Lung microvascular endothelial cell (primary cell): ENCODE measurements at regions not wholly inside any gene's neighbourhood (a gene's known extent, or its start where the extent isn't known, plus 50 kb on each side); places are given as distances from the start of the nearest gene placed in this dataset.

Source experiments
- DNase-seq, 2 donors: peaks; one replicate each; pipeline versions ENCODE4 v3.0.0 to v3.0.0-alpha.2; 2010; ENCODE audit warnings: low read depth in 2 of 2

DNA sequence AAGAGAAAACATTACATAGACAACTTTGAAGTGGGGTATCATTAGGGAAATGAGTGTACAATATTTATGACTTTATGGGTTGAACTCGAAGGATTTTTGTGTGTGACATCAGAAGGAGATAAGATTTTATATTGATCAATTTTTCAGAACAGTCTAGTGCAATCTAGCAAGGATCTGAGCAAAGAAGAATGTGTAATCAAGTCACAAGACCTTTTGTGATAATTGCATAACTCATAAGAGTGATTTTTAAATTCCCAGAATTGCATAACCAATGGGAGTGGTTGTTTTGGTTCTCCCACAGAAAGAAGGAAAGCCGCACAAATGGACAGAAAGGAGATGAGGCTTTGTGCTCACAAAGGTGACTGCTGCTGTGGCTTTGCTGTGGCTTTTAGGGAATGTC is 441.8 kb upstream of the FLRT2 start:
- no peak for DNase-seq

DNA sequence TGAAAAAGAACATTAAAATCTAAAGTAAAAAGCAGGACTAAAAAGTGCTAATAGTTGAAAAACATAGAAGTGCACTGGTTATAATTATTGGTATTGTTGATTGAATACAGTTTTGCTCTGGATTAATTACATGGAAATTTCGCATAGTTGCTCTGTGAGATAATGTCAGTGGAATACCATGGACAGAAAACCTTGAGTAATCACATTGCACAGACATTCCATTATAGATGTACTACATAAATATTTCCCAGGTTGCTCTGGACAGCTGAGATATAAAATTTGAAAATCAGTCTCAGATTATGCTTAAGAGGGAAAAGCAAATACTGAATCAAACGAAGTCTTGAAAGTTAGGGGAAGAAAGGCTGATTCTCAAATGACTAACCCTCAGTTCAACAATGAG is 439.3 kb upstream of the FLRT2 start:
- no peak for DNase-seq

DNA sequence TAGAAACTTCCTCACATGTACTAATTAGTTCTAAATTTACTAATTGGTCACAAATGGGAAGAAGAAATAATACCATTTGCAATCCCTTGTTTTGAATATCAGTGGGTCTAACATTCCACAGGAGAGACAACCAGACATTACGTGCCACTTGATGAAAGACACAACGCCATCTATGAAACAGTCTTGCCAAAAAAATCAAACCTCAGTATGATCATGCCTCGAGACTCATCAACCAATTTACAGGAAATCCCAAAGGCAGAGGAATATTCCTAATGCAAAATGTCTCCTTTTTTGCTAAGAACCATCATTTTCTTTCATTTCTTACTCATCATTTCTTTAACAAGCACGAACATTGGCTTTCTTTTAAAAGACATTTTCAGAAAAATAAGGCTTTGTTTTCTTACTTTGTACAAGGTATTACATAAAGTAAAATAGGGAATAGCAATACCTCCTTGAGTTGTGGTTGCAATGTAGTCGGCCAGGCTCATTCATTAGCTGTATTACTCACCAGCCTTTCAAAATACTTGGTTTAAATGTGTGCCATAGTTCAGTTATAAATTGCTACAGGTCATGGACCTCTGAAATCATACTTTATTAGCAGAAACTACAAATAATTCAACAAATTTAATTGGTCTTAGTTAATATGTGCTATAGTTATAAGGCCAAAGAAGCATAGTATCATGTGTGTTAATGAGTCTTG is 436.2 kb upstream of the FLRT2 start:
- no peak for DNase-seq

DNA sequence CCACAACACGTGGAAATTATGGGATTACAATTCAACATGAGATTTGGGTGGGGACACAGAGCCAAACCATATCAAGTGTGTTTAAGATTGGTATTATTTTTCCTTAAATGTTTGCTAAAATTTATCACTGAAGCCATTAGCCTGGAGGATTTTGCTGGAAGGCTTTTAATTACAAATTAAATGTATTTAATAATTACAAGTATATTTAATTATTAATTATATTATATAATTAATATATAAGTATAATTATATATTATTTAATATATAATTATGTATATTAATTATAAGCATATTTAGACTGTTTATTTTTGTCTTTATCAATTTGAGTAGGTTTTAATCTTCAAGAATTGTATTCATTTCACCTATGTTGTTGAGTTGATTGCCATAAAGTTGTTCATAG is 427.4 kb upstream of the FLRT2 start:
- no peak for DNase-seq

DNA sequence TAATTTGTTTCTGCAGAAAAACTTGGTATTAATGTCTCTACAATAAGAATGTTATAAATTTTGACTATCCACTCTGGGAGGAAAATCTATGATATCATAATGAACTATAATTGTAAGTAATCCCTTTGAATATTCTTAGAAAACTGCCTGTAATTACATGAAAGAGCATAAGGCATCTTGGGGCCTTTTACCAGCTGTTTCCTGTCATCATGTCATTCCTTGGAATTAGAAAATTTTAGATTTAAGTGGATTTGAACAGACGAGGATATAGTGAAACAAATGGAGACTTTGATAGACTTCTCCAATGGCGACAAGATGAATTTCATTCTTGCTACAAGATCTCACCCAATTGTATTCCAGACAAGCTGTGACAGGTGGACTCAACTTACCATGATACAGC is 423.4 kb upstream of the FLRT2 start:
- no peak for DNase-seq

DNA sequence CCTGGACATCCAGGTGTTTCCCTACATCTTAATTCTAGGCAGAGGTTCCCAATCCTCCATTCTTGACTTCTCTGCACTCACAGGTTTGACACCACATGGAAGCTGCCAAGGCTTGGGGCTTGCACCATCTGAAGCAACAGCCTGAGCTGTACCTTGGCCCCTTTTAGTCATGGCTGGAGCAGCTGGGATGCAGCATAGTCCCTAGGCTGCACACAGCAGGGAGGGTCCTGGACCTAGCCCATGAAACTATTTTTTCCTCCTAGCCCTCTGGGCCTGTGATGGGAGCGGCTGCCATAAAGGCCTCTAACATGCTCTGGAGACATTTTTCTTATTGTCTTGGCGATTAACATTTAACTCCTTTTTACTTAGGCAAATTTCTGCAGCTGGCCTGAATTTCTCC is 417.2 kb upstream of the FLRT2 start:
- no peak for DNase-seq

DNA sequence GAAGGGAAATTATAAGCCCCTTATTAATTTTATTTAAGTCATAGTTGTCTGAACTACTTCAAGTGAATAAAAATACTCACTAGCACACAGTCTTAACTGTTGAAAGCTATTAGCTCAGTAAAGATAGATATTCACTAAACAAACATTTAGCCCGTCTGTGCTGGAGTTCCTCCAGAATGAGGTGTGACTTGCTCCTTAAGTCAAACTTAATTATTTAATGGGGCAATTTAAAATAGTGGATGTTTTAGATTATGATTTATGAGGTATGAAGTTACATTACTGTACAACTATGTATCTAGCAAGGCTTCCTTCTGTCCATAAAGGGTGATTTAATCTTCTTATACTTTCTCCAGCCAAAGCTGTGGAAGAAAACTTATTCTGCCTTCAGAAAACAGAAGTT is 414.0 kb upstream of the FLRT2 start:
- no peak for DNase-seq

DNA sequence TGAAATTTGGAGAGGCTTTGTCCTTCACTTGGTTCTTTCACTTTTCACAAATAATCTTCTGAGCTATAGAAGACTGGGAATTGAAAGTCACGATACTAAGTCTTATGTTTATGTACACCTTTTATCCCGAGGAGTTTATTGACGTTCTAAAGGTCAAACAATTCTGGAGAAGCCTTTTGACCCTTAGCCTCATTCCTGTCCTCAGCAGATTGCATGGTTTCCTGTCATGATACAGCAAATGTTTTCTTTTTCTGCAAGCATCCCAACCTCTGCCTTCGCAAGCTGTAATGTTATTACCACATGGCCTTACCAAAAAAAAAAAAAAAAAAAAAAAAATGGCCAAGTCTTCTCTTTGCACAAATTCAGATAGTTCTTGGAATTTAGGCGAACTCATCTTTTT is 411.7 kb upstream of the FLRT2 start:
- DNase-seq, result no peak

DNA sequence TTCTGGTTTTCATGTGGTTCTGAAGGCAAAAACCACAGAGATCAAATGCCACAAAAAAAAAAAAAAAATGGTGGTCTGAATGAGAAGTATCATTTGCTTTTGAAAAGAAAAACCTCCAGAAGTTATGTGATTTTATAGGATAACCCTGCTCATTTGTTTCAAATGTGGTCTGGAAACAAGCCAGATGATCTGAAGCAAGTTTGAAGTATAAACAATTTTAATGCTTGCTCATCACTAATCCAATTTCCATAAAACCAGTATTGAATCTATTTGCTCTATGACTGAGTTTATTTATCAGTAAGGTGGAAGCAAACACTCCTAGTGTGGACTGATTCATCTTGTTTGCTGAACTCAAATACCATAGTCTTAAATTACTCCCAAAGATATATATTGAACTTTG is 407.3 kb upstream of the FLRT2 start:
- peak in 1 of 2 donors; percentile 29 for DNase-seq

DNA sequence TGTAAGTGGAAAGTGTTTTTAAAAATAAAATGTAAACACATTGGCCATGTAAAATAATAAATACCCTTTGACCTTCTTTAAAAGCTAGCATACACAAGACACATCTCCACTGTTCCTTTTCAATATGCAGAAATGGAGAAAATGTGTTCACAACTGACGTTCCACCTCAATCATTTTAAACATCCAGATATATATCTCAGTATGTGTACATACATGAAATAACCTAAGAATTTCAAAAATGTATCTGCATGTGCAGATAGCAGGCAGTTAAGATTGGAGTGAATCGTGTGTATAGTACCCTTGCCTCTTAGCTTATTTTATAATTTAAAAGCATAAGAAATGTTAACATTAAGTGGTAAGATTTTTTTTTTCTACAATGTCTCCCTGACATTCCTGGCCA is 406.2 kb upstream of the FLRT2 start:
- DNase-seq, result no peak

DNA sequence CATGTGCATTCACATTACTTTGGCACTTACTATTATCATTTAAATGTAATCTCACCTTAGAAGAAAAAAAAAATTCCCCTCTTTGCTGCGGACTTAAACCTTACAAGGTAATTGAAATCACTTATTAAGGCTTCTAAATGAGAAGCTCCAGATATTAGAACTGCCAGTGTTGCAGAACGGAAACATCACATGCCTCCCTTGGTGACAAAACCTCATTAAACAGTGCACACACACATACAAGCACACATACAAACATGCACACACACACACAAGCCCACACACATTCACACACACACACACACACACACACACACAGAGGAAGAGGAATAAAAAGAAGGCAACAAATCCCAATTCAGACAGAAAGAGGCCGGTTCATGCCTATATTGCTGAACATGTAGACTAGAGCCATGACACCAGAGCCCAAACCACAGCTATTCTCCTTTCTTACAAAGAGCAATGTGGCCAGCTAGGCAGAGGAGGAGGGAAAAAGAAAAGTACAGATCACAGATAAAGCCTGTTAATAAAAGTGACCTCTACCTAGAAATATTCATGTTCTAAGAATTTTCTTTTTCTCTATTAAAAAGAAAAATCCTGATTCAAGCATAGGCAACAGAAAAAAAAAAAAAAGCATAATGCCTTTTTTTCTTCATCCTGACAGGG is 405.2 kb upstream of the FLRT2 start:
- no peak for DNase-seq

DNA sequence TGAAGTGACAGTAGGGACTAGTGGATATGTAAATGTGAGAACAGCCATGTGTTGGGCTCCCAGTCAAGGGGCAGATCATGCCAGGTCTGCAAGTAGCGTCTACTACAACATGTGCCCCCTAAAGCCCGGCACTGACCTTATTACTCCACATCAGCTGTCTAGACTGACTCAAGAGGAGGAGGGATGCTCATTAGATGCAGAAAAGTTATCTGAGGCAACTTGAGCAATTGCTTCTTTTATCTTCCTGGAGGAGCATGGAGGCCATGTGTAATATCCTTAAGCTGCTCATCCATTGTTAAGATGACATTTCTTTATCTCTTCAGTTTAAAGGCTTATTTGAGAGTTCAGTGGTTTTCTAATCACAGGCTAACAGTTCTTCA is 404.7 kb upstream of the FLRT2 start:
- no peak for DNase-seq

DNA sequence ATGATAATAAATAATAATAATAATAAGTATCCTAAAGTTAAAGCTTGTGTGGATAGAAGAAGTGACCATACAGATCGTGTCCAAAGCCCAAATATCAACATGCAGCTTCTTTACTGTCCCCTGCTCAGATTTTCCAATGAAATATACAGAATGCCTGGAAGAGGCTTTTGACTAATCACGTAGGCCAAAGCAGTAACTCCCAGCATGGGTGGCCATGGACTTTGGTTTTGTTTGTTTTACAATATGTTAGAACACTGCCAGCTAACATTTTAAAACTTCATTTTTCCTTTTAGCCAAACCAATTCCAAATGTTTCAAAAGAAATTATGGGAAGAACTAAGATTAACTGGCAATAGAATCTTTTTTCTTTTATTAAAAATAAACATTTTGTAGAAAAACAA is 400.0 kb upstream of the FLRT2 start:
- no peak for DNase-seq

DNA sequence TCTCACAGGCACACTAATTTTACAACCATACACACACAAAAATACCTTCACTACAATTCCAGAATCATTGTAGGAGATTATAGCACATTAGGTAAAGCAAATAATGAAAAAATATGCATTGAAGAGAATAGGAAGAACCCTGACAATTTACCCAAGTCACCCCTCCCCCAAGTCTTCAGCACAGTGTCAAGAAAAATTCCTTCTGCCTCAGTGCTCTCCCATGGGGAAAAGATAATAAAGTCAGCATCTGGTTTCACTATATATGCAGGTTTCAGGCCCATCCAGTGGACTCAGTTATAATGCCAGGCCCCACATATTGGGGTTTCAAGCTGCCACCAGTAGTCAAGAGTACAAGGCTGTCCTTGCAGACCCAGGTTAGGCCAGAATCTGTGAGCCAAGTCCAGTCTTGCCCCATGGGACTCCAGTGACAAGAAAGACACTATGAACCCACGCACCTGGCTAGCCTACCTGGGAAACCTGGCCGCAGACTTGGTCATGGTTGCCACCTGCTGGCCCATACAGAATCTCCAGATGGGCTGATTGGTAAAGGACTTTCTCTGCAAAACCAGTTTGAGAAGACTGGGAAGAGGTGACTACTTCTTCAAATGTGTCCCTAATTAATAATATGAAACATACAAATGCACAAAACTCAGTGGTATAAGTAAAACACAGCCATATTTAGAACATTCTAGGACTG is 398.6 kb upstream of the FLRT2 start:
- no peak for DNase-seq

DNA sequence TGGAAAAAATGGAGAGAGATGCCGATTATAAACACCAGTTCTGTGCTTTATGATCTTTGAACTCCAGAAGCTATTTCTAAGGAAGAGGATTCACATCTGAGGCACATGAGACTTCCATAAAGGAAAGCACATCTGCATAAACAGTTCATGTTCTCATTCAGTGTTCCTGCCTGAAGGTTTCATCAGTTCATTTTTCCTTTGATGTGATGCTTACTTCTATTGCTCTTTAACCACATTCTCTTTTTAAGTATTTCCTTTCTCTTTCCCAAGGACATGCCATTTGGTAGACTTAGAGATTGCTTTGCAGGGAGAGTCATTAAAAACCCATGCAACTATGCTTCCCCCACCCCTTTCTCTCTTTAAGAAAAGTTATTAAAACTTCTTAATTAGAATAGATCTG is 387.0 kb upstream of the FLRT2 start:
- no peak for DNase-seq

DNA sequence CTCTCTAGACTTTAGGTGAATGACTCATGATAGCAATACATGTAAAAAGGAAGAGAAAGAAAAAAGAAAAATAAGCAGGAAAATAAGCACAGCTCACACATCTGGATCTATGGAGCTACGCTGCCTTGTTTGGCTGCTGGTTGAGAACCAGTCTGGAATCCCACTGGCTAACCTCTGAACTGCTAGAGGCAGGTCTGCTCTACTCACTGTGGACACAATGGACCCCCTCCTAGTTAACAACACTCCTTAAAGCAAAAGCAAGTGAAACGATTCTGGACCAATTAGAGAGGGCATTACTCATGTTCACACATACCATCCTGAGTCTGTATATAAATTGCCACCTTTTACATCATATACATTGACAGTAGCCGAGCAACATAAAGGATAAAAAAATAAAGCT is 383.2 kb upstream of the FLRT2 start:
- no peak for DNase-seq

DNA sequence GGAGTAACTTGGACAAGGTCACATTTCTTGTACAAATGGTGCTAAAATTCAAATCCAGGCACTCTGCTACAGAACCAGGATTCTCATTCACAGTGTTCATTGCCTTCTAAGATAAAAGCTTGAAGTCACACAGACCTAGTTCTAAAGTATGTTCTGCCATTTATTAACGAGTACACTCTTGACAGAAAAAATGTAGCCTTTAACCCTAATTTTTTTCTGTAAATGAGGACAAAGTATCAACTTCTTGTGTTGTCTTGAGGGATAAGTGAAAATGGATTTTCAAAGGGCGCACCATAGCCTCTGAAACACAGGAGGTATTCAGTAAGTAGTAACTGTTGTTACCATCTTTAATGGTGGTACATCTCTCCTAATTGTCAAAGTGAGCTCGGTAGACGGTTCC is 379.8 kb upstream of the FLRT2 start:
- no peak for DNase-seq

DNA sequence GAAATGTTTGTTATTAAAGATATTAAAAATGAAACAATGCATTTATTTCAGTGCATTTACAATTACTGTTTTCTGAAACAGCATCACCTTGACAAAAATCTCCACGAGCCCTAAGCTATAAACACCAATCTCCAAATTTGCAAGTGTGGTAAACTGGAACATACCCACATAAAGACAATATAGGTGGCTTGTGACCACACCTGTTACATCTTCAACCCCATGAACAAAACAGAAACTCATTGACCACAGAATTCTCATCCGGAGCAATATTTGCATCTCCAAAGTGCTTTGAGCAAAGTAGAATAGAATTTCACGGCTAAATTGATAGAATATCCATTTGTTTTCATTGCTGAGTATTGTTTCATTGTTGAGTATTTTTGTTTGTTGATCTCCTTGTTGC is 375.2 kb upstream of the FLRT2 start:
- DNase-seq, result no peak

DNA sequence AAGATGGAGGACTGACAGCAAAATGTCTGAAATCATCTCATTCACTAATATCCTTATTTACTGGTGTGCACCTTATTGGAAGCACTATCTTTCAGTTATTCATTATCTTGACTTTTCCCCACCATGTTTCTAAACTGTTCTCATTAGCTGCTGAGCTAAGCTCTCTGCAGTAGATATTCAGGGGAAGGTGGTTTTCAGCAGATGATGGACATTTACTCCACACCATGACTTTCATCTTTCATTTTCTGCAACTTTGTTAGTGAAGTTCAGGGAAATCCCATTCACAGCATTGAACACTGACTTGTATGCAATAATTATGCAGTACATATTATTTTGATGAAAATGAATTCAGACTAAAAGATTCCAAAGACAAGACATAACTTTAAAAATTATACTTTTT is 373.6 kb upstream of the FLRT2 start:
- DNase-seq, result no peak

DNA sequence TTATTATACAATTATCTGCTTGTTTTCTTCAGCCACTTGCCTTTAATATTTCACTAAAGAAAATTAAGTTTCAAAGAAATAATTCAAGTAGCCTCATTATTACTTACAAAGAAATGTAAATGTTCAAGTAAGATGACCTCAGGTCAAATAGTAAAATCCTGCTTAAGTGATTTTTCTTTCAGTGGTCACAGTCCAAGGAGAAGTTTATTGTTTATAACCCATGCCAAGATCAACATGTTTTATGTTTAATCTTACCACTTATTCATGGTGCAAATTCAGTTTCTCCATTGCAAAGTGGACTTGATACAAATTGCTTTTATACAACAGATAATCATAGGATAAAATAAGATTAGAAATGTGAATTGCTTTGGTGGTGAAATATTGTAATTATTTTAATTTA is 370.2 kb upstream of the FLRT2 start:
- DNase-seq, result no peak

DNA sequence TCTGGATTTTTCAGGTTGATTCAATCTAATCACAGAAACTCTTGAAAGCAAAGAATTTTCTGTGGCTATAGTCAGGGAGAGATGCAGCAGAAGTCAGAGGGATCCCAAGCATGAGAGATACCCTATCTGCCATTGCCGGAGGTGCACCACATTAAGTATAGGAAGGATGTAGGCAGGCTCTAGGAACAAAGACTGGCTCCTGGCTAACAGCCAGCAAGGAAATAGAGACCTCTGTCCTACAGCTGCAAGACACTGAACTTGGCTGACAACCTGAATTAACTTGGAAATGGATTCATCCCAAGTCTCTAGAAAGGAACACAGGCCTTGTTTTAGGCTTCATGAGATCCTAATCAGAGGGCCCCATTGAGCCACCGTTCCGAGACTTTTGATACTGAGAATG is 364.9 kb upstream of the FLRT2 start:
- peak; percentile 2 to 85 for DNase-seq

DNA sequence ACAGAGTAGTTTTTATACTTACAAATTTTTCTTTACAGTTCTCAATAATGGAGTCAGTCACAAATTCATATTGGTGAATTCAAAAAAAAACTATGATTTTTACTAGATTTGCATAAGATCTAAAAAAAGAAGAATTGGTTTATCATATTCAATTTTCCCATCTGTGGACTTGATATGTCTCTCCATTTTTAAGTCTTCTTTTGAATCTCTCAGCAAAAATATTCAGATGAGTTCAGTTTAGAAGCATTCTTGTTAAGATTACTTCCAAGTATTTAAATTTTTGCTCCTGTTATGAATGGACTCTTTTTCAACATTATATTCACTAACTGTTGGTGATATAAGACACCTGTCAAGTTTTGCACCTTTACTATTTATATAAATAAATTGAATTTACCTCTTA is 360.6 kb upstream of the FLRT2 start:
- no peak for DNase-seq

DNA sequence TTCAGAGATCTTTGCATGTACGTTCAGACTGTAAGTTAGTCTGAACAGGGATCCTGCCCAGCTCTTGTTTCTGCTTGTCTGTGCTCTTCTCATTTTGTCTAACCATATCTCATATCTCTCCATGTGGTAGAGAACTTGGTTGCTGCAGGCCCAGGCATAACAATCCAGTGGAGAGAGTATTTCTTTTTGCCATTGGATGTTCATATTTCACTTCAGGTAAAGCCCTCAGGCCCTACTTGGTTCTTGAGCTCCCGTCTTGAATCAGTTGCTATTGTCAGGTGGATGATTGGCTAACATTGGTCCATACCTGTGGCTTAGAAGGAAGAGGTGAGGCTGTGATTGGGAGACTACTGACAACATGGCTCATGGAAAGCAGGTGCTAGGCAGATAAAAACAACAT is 357.7 kb upstream of the FLRT2 start:
- no peak for DNase-seq
